ENCODE measurements at regions not wholly inside any gene's neighbourhood (a gene's known extent, or its start where the extent isn't known, plus 50 kb on each side); places are given as distances from the start of the nearest gene placed in this dataset.

GRCh38 chr12:27382924-27383323, 50.3 kb downstream of the BMAL2 start:
- no peak for DNase-seq (ENCODE audit: low spot score)

GRCh38 chr12:27383429-27384260, 51.0 kb downstream of the BMAL2 start:
- DNase-seq (ENCODE audit: low spot score): peak; percentile 87

GRCh38 chr12:27384261-27384590, 51.6 kb downstream of the BMAL2 start:
- DNase-seq (ENCODE audit: low spot score): no peak

GRCh38 chr12:27385766-27386564, 53.3 kb downstream of the BMAL2 start:
- no peak for DNase-seq (ENCODE audit: low spot score)

GRCh38 chr12:27387473-27387872, 54.8 kb downstream of the BMAL2 start:
- DNase-seq (ENCODE audit: low spot score): peak; percentile 47

GRCh38 chr12:27388650-27389049, 56.0 kb downstream of the BMAL2 start:
- no peak for DNase-seq (ENCODE audit: low spot score)

GRCh38 chr12:27394676-27395075, 51.9 kb upstream of the SMCO2 start:
- no peak for DNase-seq (ENCODE audit: low spot score)

GRCh38 chr12:27396216-27396815, 50.2 kb upstream of the SMCO2 start:
- no peak for DNase-seq (ENCODE audit: low spot score)

All from SW480 (cell line).